GM12892 (cell line): ENCODE measurements at regions not wholly inside any gene's neighbourhood (a gene's known extent, or its start where the extent isn't known, plus 50 kb on each side); places are given as distances from the start of the nearest gene placed in this dataset.

Experiments used
- POLR2A ChIP-seq: IDR thresholded peaks from 2 replicates; pipeline ENCODE4 v1.6.1; 2011; ENCODE audit warnings: low read depth, low read length, control low read depth
- TAF1 ChIP-seq: IDR thresholded peaks from 2 replicates; pipeline ENCODE4 v1.6.1; 2011; ENCODE audit warnings: low read depth, mild to moderate bottlenecking, control low read depth, low read length, borderline replicate concordance

GRCh38 chr5:133896873-133897272 is 71.6 kb downstream of the C5orf15 start:
- TF ChIP-seq POLR2A (no peak), TAF1 (no peak)
